ENCODE measurements at regions not wholly inside any gene's neighbourhood (a gene's known extent, or its start where the extent isn't known, plus 50 kb on each side); places are given as distances from the start of the nearest gene placed in this dataset.

- TF ChIP-seq CTCF (conservative IDR thresholded peaks at IDR 0.05; ENCODE audit: low read depth, low read length) (no peak), EZH2 (IDR thresholded peaks at IDR 0.05; ENCODE audit: borderline replicate concordance, low read depth, low read length, poor library complexity, severe bottlenecking) (no peak)
Measured at GRCh38 chr9:16928179-16928945, 57.9 kb upstream of the BNC2 start.
